Testis (tissue), 2 donors: ENCODE measurements at regions not wholly inside any gene's neighbourhood (a gene's known extent, or its start where the extent isn't known, plus 50 kb on each side); places are given as distances from the start of the nearest gene placed in this dataset.

Experiments used
- DNase-seq: peaks from one replicate; pipeline ENCODE4 v3.0.0-alpha.2; 2019
- H3K27ac ChIP-seq, 2 donors: fragments of 200-600 bp; sonication (generic); one replicate each; pipeline ENCODE4 v1.5.1; 2019
- H3K27me3 ChIP-seq: fragments of 200-600 bp; sonication (generic); one replicate; pipeline ENCODE4 v1.5.1; 2019
- H3K36me3 ChIP-seq: fragments of 200-600 bp; sonication (generic); one replicate; pipeline ENCODE4 v1.5.1; 2017; ENCODE audit warnings: low read depth; ENCODE audit errors: missing control alignments
- H3K4me1 ChIP-seq: fragments of 200-600 bp; sonication (generic); one replicate; pipeline ENCODE4 v1.5.1; 2019
- H3K4me3 ChIP-seq, 2 donors: fragments of 200-600 bp; sonication (generic); one replicate each; pipeline ENCODE4 v1.5.1; 2017 to 2019
- H3K9me3 ChIP-seq: fragments of 200-600 bp; sonication (generic); one replicate; pipeline ENCODE4 v1.5.1; 2017
- POLR2A ChIP-seq: fragments of 450-650 bp; IDR thresholded peaks from one replicate; pipeline ENCODE4 v1.6.1; 2017; ENCODE audit warnings: antibody characterized with exemption, mild to moderate bottlenecking, moderate library complexity
- WGBS, 2 donors: methylation state at CpG; one replicate each; pipeline ENCODE4 v1.1.5; 2018; 5-methylcytosine and 5-hydroxymethylcytosine counted together
- intact Hi-C: fragments of 100-400 bp; cut with DNase I; formaldehyde crosslinking; loops from one replicate; pipeline ENCODE4 v1.15.1; 2023; ENCODE audit warnings: low total_unique reads
- TF ChIP-seq, protein P1 (sequence below), 3 experiments: fragments of 450-650 bp in 2 of 3; fragments of 200-600 bp in 1 of 3; sonication (generic) in 1 of 3; IDR thresholded peaks; one replicate each; pipeline ENCODE4 v1.5.1; 2016 to 2019; ENCODE audit warnings: antibody characterized with exemption in 3 of 3, mild to moderate bottlenecking in 2 of 3, moderate library complexity in 1 of 3

DNA sequence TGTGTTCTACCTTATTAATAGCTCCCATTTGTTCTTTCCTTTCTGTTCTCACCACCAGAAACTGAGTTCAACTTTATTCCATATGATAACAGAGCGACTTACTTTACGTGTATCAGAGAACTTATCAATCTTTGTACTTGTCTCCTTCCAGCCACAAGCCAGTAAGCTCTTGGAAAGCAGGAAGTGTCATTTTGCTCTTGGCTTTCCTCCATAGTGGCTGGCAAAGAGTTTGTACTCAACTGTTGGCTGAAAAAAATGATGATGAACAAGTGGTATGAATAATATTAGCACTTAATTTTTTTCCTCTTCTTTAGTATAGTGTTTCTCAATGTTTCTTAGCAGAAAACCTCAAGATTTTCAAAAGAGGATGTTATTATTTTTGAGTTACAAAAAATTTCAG, 182.4 kb upstream of the TOM1L1 start:
- H3K9me3 ChIP-seq: no peaks in the 10 kb centered on the region
- no peaks in the 10 kb centered on the region for H3K27me3 ChIP-seq
- H3K27ac ChIP-seq: no peak overlapping the region
- 53 to 62% methylated on average over 2 of the region's 2 CpGs for WGBS, 2 donors
- intact Hi-C loops: no loop called here
- H3K4me1 ChIP-seq: no peaks in the 10 kb centered on the region
- TF ChIP-seq POLR2A: no peak
- TF ChIP-seq, protein P1, sequence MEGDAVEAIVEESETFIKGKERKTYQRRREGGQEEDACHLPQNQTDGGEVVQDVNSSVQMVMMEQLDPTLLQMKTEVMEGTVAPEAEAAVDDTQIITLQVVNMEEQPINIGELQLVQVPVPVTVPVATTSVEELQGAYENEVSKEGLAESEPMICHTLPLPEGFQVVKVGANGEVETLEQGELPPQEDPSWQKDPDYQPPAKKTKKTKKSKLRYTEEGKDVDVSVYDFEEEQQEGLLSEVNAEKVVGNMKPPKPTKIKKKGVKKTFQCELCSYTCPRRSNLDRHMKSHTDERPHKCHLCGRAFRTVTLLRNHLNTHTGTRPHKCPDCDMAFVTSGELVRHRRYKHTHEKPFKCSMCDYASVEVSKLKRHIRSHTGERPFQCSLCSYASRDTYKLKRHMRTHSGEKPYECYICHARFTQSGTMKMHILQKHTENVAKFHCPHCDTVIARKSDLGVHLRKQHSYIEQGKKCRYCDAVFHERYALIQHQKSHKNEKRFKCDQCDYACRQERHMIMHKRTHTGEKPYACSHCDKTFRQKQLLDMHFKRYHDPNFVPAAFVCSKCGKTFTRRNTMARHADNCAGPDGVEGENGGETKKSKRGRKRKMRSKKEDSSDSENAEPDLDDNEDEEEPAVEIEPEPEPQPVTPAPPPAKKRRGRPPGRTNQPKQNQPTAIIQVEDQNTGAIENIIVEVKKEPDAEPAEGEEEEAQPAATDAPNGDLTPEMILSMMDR (IDR thresholded peaks at IDR 0.05): no peak
- DNase-seq: no peak
- H3K36me3 ChIP-seq: no peaks in the 10 kb centered on the region
- no peak overlapping the region for H3K4me3 ChIP-seq

GRCh38 chr17:54727624-54728023, 173.0 kb upstream of the TOM1L1 start:
- intact Hi-C loops: no loop called here

GRCh38 chr17:54736573-54736972, 164.1 kb upstream of the TOM1L1 start:
- intact Hi-C loops: no loop called here
- Histone ChIP-seq H3K27me3 (no peaks in the 10 kb centered on the region), H3K36me3 (no peaks in the 10 kb centered on the region), H3K4me3 (no peak overlapping the region), H3K27ac (no peak overlapping the region), H3K9me3 (no peaks in the 10 kb centered on the region), H3K4me1 (no peaks in the 10 kb centered on the region)
- TF ChIP-seq POLR2A: no peak
- TF ChIP-seq, protein P1 (IDR thresholded peaks at IDR 0.05): no peak
- DNase-seq: no peak

More at GRCh38 chr17:54727624-54728023, 173.0 kb upstream of the TOM1L1 start:
- Histone ChIP-seq H3K4me3 (no peak overlapping the region), H3K36me3 (no peaks in the 10 kb centered on the region), H3K27ac (no peak overlapping the region), H3K9me3 (no peaks in the 10 kb centered on the region), H3K4me1 (no peaks in the 10 kb centered on the region), H3K27me3 (no peaks in the 10 kb centered on the region)
- no peak for TF ChIP-seq POLR2A
- TF ChIP-seq, protein P1 (IDR thresholded peaks at IDR 0.05): no peak
- DNase-seq: no peak

GRCh38 chr17:54738496-54738895, 162.2 kb upstream of the TOM1L1 start:
- no peaks in the 10 kb centered on the region for H3K27me3 ChIP-seq
- H3K36me3 ChIP-seq: no peaks in the 10 kb centered on the region
- H3K4me1 ChIP-seq: no peaks in the 10 kb centered on the region
- DNase-seq: no peak
- intact Hi-C loops: no loop called here
- no peak for TF ChIP-seq POLR2A
- TF ChIP-seq, protein P1 (IDR thresholded peaks at IDR 0.05): no peak
- H3K4me3 ChIP-seq: no peak overlapping the region
- H3K27ac ChIP-seq: no peak overlapping the region
- whole genome bisulfite sequencing, 2 donors: 85 to 86% methylated on average over 1 of the region's 1 CpG
- no peaks in the 10 kb centered on the region for H3K9me3 ChIP-seq

DNA sequence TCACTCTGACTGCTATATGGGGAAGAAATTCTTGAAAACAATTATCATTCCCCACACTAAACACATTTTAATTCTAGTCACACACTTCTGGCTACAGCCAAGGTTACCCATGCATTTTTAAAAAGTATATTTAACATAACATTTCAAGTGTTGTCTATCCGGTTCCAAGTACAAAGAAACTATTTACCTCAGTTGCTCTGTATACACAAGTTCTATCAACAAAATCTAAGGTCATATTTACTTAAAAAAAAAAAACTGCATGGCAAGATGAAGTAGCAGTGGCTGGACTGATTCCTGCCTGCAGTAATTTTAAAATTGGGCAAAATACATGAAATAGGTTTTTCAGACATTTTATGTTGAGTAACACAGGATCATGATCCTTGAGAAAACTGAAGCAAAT, 155.9 kb upstream of the TOM1L1 start:
- intact Hi-C loops: no loop called here
- no peak for DNase-seq
- H3K4me1 ChIP-seq: no peaks in the 10 kb centered on the region
- 90 to 91% methylated on average over 1 of the region's 1 CpG for WGBS, 2 donors
- no peaks in the 10 kb centered on the region for H3K27me3 ChIP-seq
- TF ChIP-seq POLR2A: no peak
- TF ChIP-seq, protein P1 (IDR thresholded peaks at IDR 0.05): no peak
- H3K4me3 ChIP-seq: no peak overlapping the region
- H3K27ac ChIP-seq: no peak overlapping the region
- H3K9me3 ChIP-seq: no peaks in the 10 kb centered on the region
- no peaks in the 10 kb centered on the region for H3K36me3 ChIP-seq
